WTC11 (cell line): ENCODE measurements at regions not wholly inside any gene's neighbourhood (a gene's known extent, or its start where the extent isn't known, plus 50 kb on each side); places are given as distances from the start of the nearest gene placed in this dataset.

Experiments used
- ATAC-seq: fragments of 200-7000 bp; cut with Tn5 transposase; 2 replicates; pipeline ENCODE4 v1.10.0; 2021; ENCODE audit warnings: mild to moderate bottlenecking, moderate library complexity
- CTCF ChIA-PET: fragments of 300-600 bp; sonication (Branson Sonifier 250); formaldehyde crosslinking; loops from one replicate; lab custom pipeline; 2021; ENCODE audit warnings: antibody characterized with exemption; lab: Charles Lee
- POLR2A ChIA-PET: fragments of 350-600 bp; sonication (Branson Sonifier 250); formaldehyde crosslinking; loops from one replicate; lab custom pipeline; 2021; ENCODE audit warnings: antibody characterized with exemption; lab: Charles Lee
- DNase-seq: peaks from one replicate; pipeline ENCODE4 v3.0.0; 2021; ENCODE audit warnings: low spot score
- H3K27ac Mint-ChIP-seq: 2 replicates; pipeline ENCODE4 v1.8.0; 2021; ENCODE audit warnings: mixed read lengths
- H3K27me3 Mint-ChIP-seq: 2 replicates; pipeline ENCODE4 v1.8.0; 2021; ENCODE audit warnings: low read depth, mild to moderate bottlenecking, moderate library complexity, mixed read lengths
- H3K36me3 Mint-ChIP-seq: 2 replicates; pipeline ENCODE4 v1.8.0; 2021; ENCODE audit warnings: mixed read lengths
- H3K4me1 Mint-ChIP-seq: 2 replicates; pipeline ENCODE4 v1.8.0; 2022; ENCODE audit warnings: mixed read lengths
- H3K4me3 Mint-ChIP-seq: 2 replicates; pipeline ENCODE4 v1.8.0; 2021; ENCODE audit warnings: mild to moderate bottlenecking, moderate library complexity, mixed read lengths
- H3K9me3 Mint-ChIP-seq: 2 replicates; pipeline ENCODE4 v1.8.0; 2021; ENCODE audit warnings: mixed read lengths
- AFF4 ChIP-seq: sonication (generic); formaldehyde crosslinking; IDR thresholded peaks from 2 replicates; pipeline ENCODE4 v1.8.1; 2023; ENCODE audit warnings: mild to moderate bottlenecking, missing genetic modification reagents, borderline replicate concordance
- ATF2 ChIP-seq: sonication (generic); formaldehyde crosslinking; IDR thresholded peaks from 2 replicates; pipeline ENCODE4 v1.8.1; 2022; ENCODE audit warnings: low read depth, missing genetic modification reagents, borderline replicate concordance
- FOXP4 ChIP-seq: sonication (generic); formaldehyde crosslinking; IDR thresholded peaks from 2 replicates; pipeline ENCODE4 v1.8.0; 2022; ENCODE audit warnings: mild to moderate bottlenecking, missing genetic modification reagents
- GRHL2 ChIP-seq: fragments of 250-450 bp; sonication (Bioruptor Pico); IDR thresholded peaks from 2 replicates; pipeline ENCODE4 v1.8.0; 2022; ENCODE audit warnings: mild to moderate bottlenecking, moderate library complexity; ENCODE audit not compliant: insufficient replicate concordance, severe bottlenecking
- HMGXB4 ChIP-seq: sonication (generic); formaldehyde crosslinking; IDR thresholded peaks from 2 replicates; pipeline ENCODE4 v1.8.1; 2023; ENCODE audit warnings: mild to moderate bottlenecking, moderate library complexity, missing genetic modification reagents
- IRF2 ChIP-seq: sonication (generic); formaldehyde crosslinking; IDR thresholded peaks from 2 replicates; pipeline ENCODE4 v1.8.0; 2022; ENCODE audit warnings: low read depth, missing genetic modification reagents, borderline replicate concordance
- KAT7 ChIP-seq: sonication (generic); formaldehyde crosslinking; IDR thresholded peaks from 2 replicates; pipeline ENCODE4 v1.8.1; 2023; ENCODE audit warnings: missing genetic modification reagents, mild to moderate bottlenecking, borderline replicate concordance
- TCF7 ChIP-seq: sonication (generic); formaldehyde crosslinking; IDR thresholded peaks from 2 replicates; pipeline ENCODE4 v1.8.0; 2022; ENCODE audit warnings: mild to moderate bottlenecking, low read depth, missing genetic modification reagents, moderate library complexity
- TP53 ChIP-seq: sonication (generic); formaldehyde crosslinking; IDR thresholded peaks from 2 replicates; pipeline ENCODE4 v1.8.1; 2023; ENCODE audit warnings: mild to moderate bottlenecking, missing genetic modification reagents
- USF1 ChIP-seq: sonication (generic); formaldehyde crosslinking; IDR thresholded peaks from 2 replicates; pipeline ENCODE4 v1.8.0; 2022; ENCODE audit warnings: mild to moderate bottlenecking, missing genetic modification reagents
- ZBTB43 ChIP-seq: sonication (generic); formaldehyde crosslinking; IDR thresholded peaks from 2 replicates; pipeline ENCODE4 v1.8.1; 2023; ENCODE audit warnings: mild to moderate bottlenecking, missing genetic modification reagents
- ZNF121 ChIP-seq: sonication (generic); formaldehyde crosslinking; IDR thresholded peaks from 2 replicates; pipeline ENCODE4 v1.8.0; 2023; ENCODE audit warnings: missing genetic modification reagents
- TF ChIP-seq, protein P1 (sequence below): sonication (generic); formaldehyde crosslinking; IDR thresholded peaks from 2 replicates; pipeline ENCODE4 v1.8.0; 2022; ENCODE audit warnings: mild to moderate bottlenecking, missing genetic modification reagents

GRCh38 chrX:43589735-43590134, 66.4 kb upstream of the MAOA start (continued):
- no peak for TF ChIP-seq AFF4 (CRISPR knock-in tag)
- TF ChIP-seq GRHL2: no peak
- TF ChIP-seq, protein P1, sequence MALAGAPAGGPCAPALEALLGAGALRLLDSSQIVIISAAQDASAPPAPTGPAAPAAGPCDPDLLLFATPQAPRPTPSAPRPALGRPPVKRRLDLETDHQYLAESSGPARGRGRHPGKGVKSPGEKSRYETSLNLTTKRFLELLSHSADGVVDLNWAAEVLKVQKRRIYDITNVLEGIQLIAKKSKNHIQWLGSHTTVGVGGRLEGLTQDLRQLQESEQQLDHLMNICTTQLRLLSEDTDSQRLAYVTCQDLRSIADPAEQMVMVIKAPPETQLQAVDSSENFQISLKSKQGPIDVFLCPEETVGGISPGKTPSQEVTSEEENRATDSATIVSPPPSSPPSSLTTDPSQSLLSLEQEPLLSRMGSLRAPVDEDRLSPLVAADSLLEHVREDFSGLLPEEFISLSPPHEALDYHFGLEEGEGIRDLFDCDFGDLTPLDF (CRISPR knock-in tag): no peak
- TF ChIP-seq TP53: no peak
- TF ChIP-seq ZBTB43 (CRISPR knock-in tag): no peak
- TF ChIP-seq IRF2 (CRISPR knock-in tag): no peak
- TF ChIP-seq, all 79 proteins: peak for 0

GRCh38 chrX:43590150-43590549, 65.9 kb upstream of the MAOA start:
- TF ChIP-seq FOXP4 (CRISPR knock-in tag): no peak
- no peak for TF ChIP-seq USF1
- no peak for TF ChIP-seq ATF2 (CRISPR knock-in tag)
- no peak for TF ChIP-seq TCF7
- no peak for TF ChIP-seq ZBTB43 (CRISPR knock-in tag)
- TF ChIP-seq ZNF121 (CRISPR knock-in tag): no peak
- no peak for TF ChIP-seq KAT7
- TF ChIP-seq HMGXB4 (CRISPR knock-in tag): no peak
- DNase-seq: no peak
- H3K36me3 Mint-ChIP-seq: no peaks in the 10 kb centered on the region; the same call in 1 of the 2 replicates
- no peaks in the 10 kb centered on the region for H3K4me1 Mint-ChIP-seq
- POLR2A ChIA-PET: no interaction called here
- H3K9me3 Mint-ChIP-seq: peaks cover 4% of the 10 kb centered on the region; the same call in 1 of the 2 replicates
- no peak overlapping the region for H3K4me3 Mint-ChIP-seq
- CTCF ChIA-PET: no interaction called here
- no peak for ATAC-seq
- H3K27ac Mint-ChIP-seq: no peak overlapping the region
- no peaks in the 10 kb centered on the region; the same call in 1 of the 2 replicates for H3K27me3 Mint-ChIP-seq
